Lower leg skin (tissue), 3 donors: ENCODE measurements at regions not wholly inside any gene's neighbourhood (a gene's known extent, or its start where the extent isn't known, plus 50 kb on each side); places are given as distances from the start of the nearest gene placed in this dataset.

Experiments
- POLR2A ChIP-seq, 2 donors: fragments of 450-650 bp; IDR thresholded peaks; one replicate each; pipeline ENCODE4 v1.6.1; 2016 to 2017; ENCODE audit warnings: antibody characterized with exemption in 2 of 2, mild to moderate bottlenecking in 1 of 2, moderate library complexity in 1 of 2
- TF ChIP-seq, protein P1 (sequence below), 3 donors: fragments of 450-650 bp; IDR thresholded peaks; one replicate each; pipeline ENCODE4 v1.5.1; 2016; ENCODE audit warnings: antibody characterized with exemption in 3 of 3, mild to moderate bottlenecking in 3 of 3, moderate library complexity in 2 of 3

GRCh38 chr5:93249651-93250289, 331.2 kb downstream of the NR2F1-AS1 start:
- TF ChIP-seq, protein P1, sequence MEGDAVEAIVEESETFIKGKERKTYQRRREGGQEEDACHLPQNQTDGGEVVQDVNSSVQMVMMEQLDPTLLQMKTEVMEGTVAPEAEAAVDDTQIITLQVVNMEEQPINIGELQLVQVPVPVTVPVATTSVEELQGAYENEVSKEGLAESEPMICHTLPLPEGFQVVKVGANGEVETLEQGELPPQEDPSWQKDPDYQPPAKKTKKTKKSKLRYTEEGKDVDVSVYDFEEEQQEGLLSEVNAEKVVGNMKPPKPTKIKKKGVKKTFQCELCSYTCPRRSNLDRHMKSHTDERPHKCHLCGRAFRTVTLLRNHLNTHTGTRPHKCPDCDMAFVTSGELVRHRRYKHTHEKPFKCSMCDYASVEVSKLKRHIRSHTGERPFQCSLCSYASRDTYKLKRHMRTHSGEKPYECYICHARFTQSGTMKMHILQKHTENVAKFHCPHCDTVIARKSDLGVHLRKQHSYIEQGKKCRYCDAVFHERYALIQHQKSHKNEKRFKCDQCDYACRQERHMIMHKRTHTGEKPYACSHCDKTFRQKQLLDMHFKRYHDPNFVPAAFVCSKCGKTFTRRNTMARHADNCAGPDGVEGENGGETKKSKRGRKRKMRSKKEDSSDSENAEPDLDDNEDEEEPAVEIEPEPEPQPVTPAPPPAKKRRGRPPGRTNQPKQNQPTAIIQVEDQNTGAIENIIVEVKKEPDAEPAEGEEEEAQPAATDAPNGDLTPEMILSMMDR (IDR thresholded peaks at IDR 0.05): no peak
- no peak for TF ChIP-seq POLR2A (IDR thresholded peaks at IDR 0.05)
